ENCODE measurements at regions not wholly inside any gene's neighbourhood (a gene's known extent, or its start where the extent isn't known, plus 50 kb on each side); places are given as distances from the start of the nearest gene placed in this dataset.
"Not testable (repeated sequence)": the region's sequence is repeated elsewhere in the genome, so short reads cannot be mapped to it uniquely, and the experiment has no call there.

DNA sequence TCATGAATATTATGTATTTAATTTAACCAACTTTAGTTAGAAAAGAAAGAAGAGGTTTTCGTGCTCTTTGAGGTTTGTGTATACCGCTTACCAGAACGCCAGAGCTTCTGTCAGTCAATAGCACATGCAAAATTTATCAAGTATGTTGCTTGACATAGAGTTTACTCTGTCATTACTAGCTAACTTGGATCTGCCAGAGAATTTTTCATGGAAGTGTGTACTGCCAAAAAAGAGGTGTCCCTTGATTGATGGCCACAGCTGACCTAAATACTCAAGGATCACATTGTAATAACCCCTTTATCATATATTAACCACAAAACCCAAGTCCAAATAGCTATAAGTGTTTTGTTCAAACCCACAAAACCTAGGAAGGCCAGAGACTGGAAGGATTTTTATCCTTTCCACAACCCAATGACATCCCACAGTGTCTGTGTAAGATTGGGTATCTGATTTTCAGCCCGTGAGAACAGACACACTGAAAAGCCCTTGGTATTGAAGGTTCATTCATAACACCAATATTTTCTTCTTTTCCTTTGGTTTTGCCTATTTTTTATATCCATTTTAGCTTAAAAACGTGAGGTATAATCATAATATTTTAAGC, 194.0 kb upstream of the EYA4 start:
- DNase-seq: no peak

DNA sequence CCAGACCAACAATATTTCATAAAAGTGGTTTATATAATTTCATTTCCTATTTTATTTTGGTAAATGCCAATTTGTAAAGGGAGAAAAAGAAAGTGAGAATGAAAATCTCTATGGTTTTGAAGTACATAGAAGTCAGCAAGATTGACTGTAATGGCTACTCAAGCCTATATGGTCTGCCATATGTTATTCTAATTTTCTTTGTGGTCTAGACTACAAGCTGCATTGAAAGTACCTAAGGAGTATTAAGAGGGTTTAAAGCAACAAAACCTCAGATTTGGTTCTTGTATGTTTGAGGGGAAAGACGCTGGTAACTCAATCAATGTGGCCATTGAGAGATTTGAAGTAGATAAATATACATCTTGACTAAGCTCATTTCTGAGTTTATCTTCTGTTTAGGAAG, 193.5 kb upstream of the EYA4 start:
- no peak for DNase-seq

DNA sequence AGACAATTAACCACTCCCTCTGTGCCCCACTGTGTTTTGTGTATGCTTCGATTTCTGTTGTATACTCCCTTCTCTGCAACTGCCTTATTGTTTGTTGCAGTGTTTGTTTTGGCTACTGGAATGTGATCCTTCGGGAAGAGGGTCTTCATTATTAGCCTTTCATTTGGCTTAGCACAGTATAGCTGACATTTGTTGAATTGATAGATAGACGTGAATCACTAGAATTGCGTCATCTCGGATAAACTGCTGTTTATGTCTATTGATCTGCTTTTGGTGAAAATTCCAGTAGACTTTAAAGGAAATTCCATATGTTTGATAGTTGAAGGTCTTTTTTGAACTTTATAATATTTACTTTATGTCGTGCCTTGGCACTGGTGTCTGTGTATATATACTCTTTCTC, 189.9 kb upstream of the EYA4 start:
- DNase-seq: no peak

DNA sequence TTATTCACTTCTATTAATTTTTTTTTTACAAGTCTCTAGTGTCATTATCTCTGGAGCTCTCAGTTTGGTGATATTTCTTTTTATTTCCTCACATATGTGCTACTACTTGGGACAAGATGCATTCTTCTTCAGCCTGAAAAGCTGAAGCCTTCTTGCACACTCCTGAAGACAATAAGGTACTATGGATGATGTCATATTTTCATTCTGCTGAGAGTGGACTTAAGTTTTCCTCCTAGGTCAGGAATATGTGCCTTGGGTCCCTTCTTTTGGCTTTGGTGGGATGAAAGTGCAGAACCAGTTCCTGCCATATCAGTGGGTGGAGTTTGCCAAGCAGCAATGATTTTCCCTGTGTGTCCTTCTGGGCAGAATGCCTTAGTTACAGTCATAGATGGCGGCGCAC, 188.7 kb upstream of the EYA4 start:
- DNase-seq: no peak

GRCh38 chr6:133055441-133055966, 185.7 kb upstream of the EYA4 start:
- DNase-seq: no peak

DNA sequence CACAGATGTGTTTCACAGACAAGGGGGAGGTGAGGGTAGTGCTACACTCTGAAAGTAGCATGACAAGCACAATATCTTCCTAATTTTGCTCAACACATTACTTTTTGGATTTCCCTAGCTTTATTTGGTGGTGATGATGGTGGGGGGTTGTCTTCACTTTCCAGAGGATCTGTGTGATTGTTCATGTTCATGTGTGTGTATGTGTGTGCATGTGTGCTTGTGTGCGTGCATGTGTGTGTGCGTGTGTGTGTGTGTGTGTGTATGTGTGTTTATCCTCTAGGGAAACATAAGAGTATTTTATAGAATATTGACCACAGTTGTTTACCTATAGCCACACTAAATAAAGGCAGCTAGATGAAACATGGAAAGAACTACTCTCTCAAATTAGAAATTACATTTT, 183.8 kb upstream of the EYA4 start:
- DNase-seq: no peak

- no peak for DNase-seq
Observed at GRCh38 chr6:133062077-133062476, 179.1 kb upstream of the EYA4 start.

DNA sequence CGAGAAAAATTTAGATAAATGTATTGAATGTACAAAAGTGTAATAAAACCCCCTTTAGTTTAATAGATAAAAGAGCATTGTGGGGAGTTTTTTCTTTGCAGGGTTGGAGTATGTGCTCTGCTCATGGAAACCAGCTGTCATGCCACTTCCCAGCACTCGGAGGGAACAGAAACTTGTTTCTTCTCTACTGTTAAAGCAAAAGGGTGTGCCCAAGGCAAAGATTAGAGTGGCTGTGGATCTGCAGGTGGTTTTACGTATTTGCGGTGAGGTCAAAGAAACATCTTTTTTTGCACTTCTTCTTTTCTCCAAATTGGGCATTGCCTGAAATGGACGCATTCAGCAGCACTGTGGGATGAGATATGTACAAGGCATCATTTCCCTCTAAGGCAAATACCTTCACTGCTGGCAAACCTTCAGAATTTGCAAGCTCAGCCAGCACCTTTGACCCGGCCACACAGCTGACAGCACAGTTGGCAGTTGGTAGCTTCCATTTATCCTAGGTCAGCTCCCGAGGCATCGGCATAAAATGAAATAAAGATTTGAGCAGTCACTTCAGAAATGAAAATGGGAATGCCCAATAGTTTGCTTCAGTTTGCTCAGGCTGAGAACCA, 178.4 kb upstream of the EYA4 start:
- DNase-seq: no peak

- no peak for DNase-seq
Observed at GRCh38 chr6:133067960-133068359, 173.2 kb upstream of the EYA4 start.

GRCh38 chr6:133070410-133071043, 170.6 kb upstream of the EYA4 start:
- DNase-seq: no peak

GRCh38 chr6:133079901-133080300, 161.3 kb upstream of the EYA4 start:
- no peak for DNase-seq

- DNase-seq: no peak
Observed at GRCh38 chr6:133083248-133083967, 157.7 kb upstream of the EYA4 start.

GRCh38 chr6:133085471-133085870, 155.7 kb upstream of the EYA4 start:
- DNase-seq: no peak

DNA sequence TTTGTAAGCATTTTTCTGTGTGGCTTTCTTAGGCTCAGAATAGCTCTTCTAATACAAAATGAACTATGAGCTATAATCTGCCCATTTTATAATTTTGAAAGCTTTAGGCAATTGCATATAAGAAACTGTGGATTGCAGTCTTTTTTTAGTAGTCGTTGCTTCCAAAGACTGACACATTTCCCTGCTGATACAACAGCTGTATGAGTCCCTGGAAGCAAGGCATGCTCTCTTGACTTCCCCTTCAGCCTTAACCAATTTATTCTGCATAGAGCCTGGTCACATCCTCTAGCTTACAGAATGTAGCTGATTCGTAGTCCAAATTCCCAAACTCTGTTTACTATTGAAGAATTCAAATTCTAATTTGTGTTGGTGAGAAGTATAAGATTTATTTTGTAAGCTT, 155.3 kb upstream of the EYA4 start:
- no peak for DNase-seq

DNA sequence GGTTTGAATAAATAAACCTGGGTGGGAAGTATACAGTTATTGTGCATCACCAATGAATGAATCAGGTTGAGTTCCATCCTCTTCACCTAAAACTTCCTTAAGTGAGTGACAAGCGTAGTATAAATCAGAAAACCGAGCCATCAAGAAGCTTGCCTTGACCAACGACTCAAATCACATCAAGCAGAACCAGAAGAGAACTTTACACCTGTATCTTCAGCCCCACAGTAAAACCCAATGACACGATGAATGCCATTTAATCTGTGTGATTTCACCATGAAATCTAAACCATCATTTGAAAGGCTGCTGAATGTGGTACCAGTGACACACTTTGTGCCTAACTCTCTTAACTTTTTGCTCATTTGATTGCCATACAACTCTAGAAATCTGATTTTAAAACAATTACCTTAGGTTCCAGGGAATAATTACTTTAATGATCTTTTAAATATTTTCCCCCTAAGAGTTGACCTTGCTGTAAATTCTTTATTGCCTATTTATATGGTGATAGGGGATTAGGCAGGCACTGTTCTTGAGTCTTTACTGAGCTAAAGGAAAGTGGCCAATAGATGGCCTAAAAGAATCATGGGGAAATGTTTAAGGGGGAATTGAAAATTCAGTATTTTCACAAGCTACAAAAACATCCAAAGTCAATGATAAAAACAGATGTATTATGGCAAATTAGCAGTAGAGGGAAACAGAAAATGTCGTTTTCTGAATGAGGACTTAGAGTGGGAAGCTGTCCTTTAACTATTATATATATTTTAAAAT, 152.0 kb upstream of the EYA4 start:
- no peak for DNase-seq

DNA sequence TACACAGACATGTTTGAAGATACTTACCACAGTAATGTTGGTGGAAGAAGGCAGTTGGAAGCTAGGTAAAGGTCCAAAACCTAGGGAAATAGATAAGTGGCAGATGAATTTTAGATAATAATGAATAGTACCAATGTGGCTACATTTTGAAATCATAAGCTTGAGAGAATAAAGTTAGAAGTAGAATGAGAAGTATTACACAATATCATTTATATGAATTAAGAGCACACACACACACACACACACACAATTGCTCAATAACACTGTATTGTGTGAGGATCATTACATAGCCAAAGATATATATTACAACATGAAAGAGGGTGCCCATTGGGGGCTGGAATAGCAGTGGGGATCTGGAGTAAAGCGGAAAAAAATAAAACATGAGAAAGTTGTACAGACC, 149.0 kb upstream of the EYA4 start:
- DNase-seq: no peak

- no peak for DNase-seq
Observed at GRCh38 chr6:133092771-133093170, 148.4 kb upstream of the EYA4 start.

- not testable (repeated sequence) for DNase-seq
Observed at GRCh38 chr6:133093211-133093610, 147.9 kb upstream of the EYA4 start.

GRCh38 chr6:133093956-133094355, 147.2 kb upstream of the EYA4 start:
- peak in 8 of 56 donors; percentile 2 to 47 (median 16) for DNase-seq

DNA sequence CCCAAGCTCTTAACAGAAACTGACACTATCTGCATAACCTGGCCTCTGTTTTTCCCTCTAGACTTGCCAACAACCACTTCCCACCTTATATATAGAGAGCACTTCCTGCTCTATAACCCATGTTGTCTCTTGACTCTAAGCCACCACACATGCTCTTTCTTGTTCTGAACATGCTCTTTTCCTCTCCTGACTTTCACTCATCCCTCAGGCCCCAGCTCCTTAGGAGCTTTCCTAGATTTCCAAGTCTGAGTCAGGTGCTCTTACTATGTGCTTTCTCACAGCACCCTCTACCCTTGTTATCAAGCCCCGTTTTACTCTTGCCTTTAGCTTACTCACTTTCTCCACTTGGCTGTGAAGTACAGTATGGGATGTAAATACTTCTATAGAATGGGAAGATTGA, 143.9 kb upstream of the EYA4 start:
- DNase-seq: no peak

DNA sequence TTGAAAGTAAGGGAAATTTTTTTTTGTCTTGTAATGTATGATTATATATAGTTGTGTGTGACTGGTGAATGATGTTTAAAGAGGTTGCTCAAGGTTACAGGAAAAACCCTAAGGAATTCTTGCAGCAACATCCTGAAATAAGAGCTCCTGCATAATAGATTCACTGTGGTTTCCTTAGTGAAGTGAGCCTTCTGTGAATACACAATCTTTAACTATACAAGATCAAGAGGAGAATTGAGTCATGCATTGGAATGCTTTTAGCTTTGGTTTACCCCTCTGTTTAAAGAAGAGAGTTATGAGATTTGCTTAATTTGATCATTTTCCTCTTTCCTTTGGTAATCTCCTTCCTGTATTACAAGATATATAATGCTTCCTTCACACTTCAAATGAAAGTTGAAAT, 141.6 kb upstream of the EYA4 start:
- DNase-seq: no peak

GRCh38 chr6:133100865-133101264, 140.3 kb upstream of the EYA4 start:
- no peak for DNase-seq
